Adrenal gland (tissue), 9 donors: ENCODE measurements at regions not wholly inside any gene's neighbourhood (a gene's known extent, or its start where the extent isn't known, plus 50 kb on each side); places are given as distances from the start of the nearest gene placed in this dataset.

Experiments used
- DNase-seq, 7 donors: peaks; one replicate each; pipeline ENCODE4 v3.0.0-alpha.2; 2019 to 2020
- H3K27ac ChIP-seq, 5 donors: fragments of 200-600 bp; sonication (generic) in 4 of 5; 1 replicate in 3 of 5; 2 replicates in 2 of 5; pipeline versions ENCODE4 v1.5.1 to v1.8.0; 2016 to 2020; ENCODE audit warnings: mild to moderate bottlenecking in 1 of 5
- H3K27me3 ChIP-seq: fragments of 200-600 bp; 2 replicates; pipeline ENCODE4 v1.8.0; 2021
- H3K36me3 ChIP-seq, 2 donors: fragments of 200-600 bp; replicated peaks in 1 of 2; 1 replicate in 1 of 2; 2 replicates in 1 of 2; pipeline versions ENCODE4 v1.5.1 to v1.8.0; 2018 to 2022
- H3K4me1 ChIP-seq, 2 donors: fragments of 200-600 bp; replicated peaks in 1 of 2; 1 replicate in 1 of 2; 2 replicates in 1 of 2; pipeline versions ENCODE4 v1.5.1 to v1.8.0; 2018 to 2021
- H3K4me3 ChIP-seq, 4 donors: fragments of 200-600 bp; sonication (generic) in 3 of 4; one replicate each; pipeline ENCODE4 v1.5.1; 2016 to 2018
- H3K9me3 ChIP-seq, 3 donors: fragments of 200-600 bp; sonication (generic) in 1 of 3; replicated peaks in 1 of 3; 1 replicate in 2 of 3; 2 replicates in 1 of 3; pipeline versions ENCODE4 v1.5.1 to v1.8.0; 2016 to 2021
- CTCF ChIP-seq, 6 experiments: fragments of 450-650 bp in 4 of 6; fragments of 200-600 bp in 2 of 6; sonication (generic) in 1 of 6; IDR thresholded peaks; 1 replicate in 5 of 6; 2 replicates in 1 of 6; pipeline versions ENCODE4 v1.5.1 to v1.8.0; 2016 to 2021; ENCODE audit warnings: antibody characterized with exemption in 6 of 6, mild to moderate bottlenecking in 2 of 6, moderate library complexity in 1 of 6
- POLR2A ChIP-seq, 2 donors: fragments of 450-650 bp; IDR thresholded peaks; one replicate each; pipeline ENCODE4 v1.6.1; 2017; ENCODE audit warnings: antibody characterized with exemption in 2 of 2, mild to moderate bottlenecking in 2 of 2, moderate library complexity in 1 of 2
- WGBS, 4 donors: extraction: QIAGEN DNeasy Blood & Tissue Kit in 2 of 4; methylation state at CpG; one replicate each; pipeline versions ENCODE4 v1.1.5 to v1.1.7; 2013 to 2017; 5-methylcytosine and 5-hydroxymethylcytosine counted together
- intact Hi-C, 2 donors: fragments of 100-400 bp; cut with DNase I; formaldehyde crosslinking; loops; one replicate each; pipeline versions ENCODE4 v1.14.1 to v1.15.0; 2022 to 2023
- donor health status: healthy with polysubstance abuse.
- donor health status: Bipolar disorder and iron deficiency.
- donor health status: DM: yes; HTN: yes; CAD: no.
- donor health status: DM: no; HTN: no; CAD: no.
- donor health status: DM: no; HTN: no; CAD: no.

- H3K36me3 ChIP-seq, result no peaks in the 10 kb centered on the region
Measured at GRCh38 chr3:64431526-64432091, 206.3 kb upstream of the PRICKLE2 start.

GRCh38 chr3:64427671-64428070 is 202.4 kb upstream of the PRICKLE2 start:
- H3K9me3 ChIP-seq, result no peaks in the 10 kb centered on the region
- no peaks in the 10 kb centered on the region for H3K4me1 ChIP-seq
- H3K27me3 ChIP-seq, result no peaks in the 10 kb centered on the region
- no peak for DNase-seq
- 78 to 84% (median 83%) methylated on average over 3 of the region's 3 CpGs for WGBS, 4 donors
- H3K4me3 ChIP-seq, result no peak overlapping the region
- intact Hi-C loops, result no loop called here
- no peak overlapping the region for H3K27ac ChIP-seq
- H3K36me3 ChIP-seq, result no peaks in the 10 kb centered on the region
- TF ChIP-seq CTCF (IDR thresholded peaks at IDR 0.05), result no peak
- TF ChIP-seq POLR2A (IDR thresholded peaks at IDR 0.05), result no peak

More at GRCh38 chr3:64431526-64432091, 206.3 kb upstream of the PRICKLE2 start:
- Histone ChIP-seq H3K4me1 (no peaks in the 10 kb centered on the region), H3K27ac (no peak overlapping the region), H3K27me3 (no peaks in the 10 kb centered on the region), H3K9me3 (no peaks in the 10 kb centered on the region), H3K4me3 (no peak overlapping the region)
- TF ChIP-seq POLR2A (IDR thresholded peaks at IDR 0.05), result no peak
- TF ChIP-seq CTCF (IDR thresholded peaks at IDR 0.05), result no peak
- no peak for DNase-seq
- intact Hi-C loops, result no loop called here
- WGBS, 4 donors, result 67 to 82% (median 77%) methylated on average over 6 of the region's 6 CpGs

GRCh38 chr3:64426551-64426950 is 201.3 kb upstream of the PRICKLE2 start:
- H3K27ac ChIP-seq, result no peak overlapping the region
- H3K36me3 ChIP-seq, result no peaks in the 10 kb centered on the region
- H3K9me3 ChIP-seq, result no peaks in the 10 kb centered on the region
- H3K4me3 ChIP-seq, result no peak overlapping the region
- WGBS, 4 donors, result 87 to 96% (median 89%) methylated on average over 3 of the region's 3 CpGs
- H3K4me1 ChIP-seq, result no peaks in the 10 kb centered on the region
- no peaks in the 10 kb centered on the region for H3K27me3 ChIP-seq
- intact Hi-C loops, result no loop called here
- DNase-seq, result no peak
- TF ChIP-seq POLR2A (IDR thresholded peaks at IDR 0.05) (no peak), CTCF (IDR thresholded peaks at IDR 0.05) (no peak)

- WGBS, 4 donors, result 72 to 87% (median 76%) methylated on average over 4 of the region's 4 CpGs
- intact Hi-C loops, result no loop called here
- Histone ChIP-seq H3K9me3 (no peaks in the 10 kb centered on the region), H3K4me1 (peaks cover 0 to under 1% of the 10 kb centered on the region in 2 donors), H3K27ac (no peak overlapping the region), H3K36me3 (no peaks in the 10 kb centered on the region), H3K4me3 (no peak overlapping the region), H3K27me3 (no peaks in the 10 kb centered on the region)
- DNase-seq, result no peak
- TF ChIP-seq CTCF (IDR thresholded peaks at IDR 0.05) (no peak), POLR2A (IDR thresholded peaks at IDR 0.05) (no peak)
Measured at GRCh38 chr3:64422932-64423331, 197.7 kb upstream of the PRICKLE2 start.
